Mucosa of stomach (tissue), 1 donor: ENCODE measurements at regions not wholly inside any gene's neighbourhood (a gene's known extent, or its start where the extent isn't known, plus 50 kb on each side); places are given as distances from the start of the nearest gene placed in this dataset.

ENCODE experiments used
- H3K27me3 ChIP-seq: one replicate; pipeline ENCODE4 v1.7.0; 2013; ENCODE audit warnings: mild to moderate bottlenecking, low read length; ENCODE audit not compliant: control insufficient read depth, insufficient read depth
- H3K36me3 ChIP-seq: one replicate; pipeline ENCODE4 v1.7.0; 2013; ENCODE audit warnings: low read length; ENCODE audit not compliant: control insufficient read depth, insufficient read depth
- H3K4me1 ChIP-seq: one replicate; pipeline ENCODE4 v1.7.0; 2013; ENCODE audit warnings: mild to moderate bottlenecking, low read length; ENCODE audit not compliant: control insufficient read depth, insufficient read depth
- H3K4me3 ChIP-seq: one replicate; pipeline ENCODE4 v1.7.0; 2013; ENCODE audit warnings: low read length
- H3K9ac ChIP-seq: one replicate; pipeline ENCODE4 v1.7.0; 2013; ENCODE audit warnings: mild to moderate bottlenecking, low read length, moderate library complexity
- H3K9me3 ChIP-seq: one replicate; pipeline ENCODE4 v1.7.0; 2013; ENCODE audit warnings: mild to moderate bottlenecking, low read length, moderate library complexity; ENCODE audit not compliant: control insufficient read depth
- donor health status: Pancreatic carcinoma.

- Histone ChIP-seq H3K9ac (no peak overlapping the region), H3K27me3 (no peaks in the 10 kb centered on the region), H3K36me3 (no peaks in the 10 kb centered on the region), H3K9me3 (no peaks in the 10 kb centered on the region), H3K4me1 (peaks cover 2% of the 10 kb centered on the region), H3K4me3 (no peak overlapping the region)
Measured at GRCh38 chr14:55841625-55842024, 261.6 kb downstream of the KTN1 start.

GRCh38 chr14:55843718-55844403, 263.9 kb downstream of the KTN1 start:
- Histone ChIP-seq H3K9ac (no peak overlapping the region), H3K9me3 (no peaks in the 10 kb centered on the region)

DNA sequence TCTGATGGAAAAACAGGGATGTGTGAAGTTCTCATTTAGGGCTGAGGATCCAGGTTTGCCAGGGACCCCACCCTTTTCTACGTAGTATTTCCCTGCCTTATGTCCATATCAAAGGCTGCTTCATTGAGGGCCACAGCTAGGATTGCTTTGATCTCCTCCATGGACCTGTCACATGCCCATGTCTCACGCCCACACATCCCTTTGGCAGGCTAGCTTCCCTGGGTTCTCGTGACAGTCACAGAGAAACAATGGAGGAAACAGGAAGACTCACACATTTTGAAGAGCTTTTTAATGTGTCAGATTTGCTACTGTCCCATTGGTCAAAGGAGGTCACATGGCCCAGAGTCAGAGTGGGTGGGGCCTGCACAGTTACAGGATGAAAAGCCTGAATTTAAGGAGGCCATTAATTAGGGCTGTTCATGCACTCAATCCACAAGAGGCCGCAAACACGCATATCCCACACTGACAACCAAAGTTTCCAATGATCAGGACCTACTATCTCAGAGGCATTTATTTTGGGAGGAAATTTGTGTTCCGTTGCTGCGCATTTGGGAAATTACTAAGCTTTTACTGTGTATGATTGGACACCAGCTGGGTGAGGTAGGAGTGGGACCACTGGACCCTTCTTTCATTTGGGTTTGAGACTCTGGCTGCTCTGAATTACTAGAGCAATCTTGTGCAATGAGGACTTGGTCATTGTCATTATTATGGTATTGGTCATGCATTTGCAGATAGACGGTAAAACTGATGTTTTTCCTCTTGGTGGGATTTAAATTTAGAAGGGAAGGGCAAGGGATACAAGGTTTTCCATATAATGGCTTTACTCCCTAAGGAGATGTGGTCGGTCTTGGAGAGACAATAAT, 266.2 kb downstream of the KTN1 start:
- Histone ChIP-seq H3K9me3 (no peaks in the 10 kb centered on the region), H3K36me3 (no peaks in the 10 kb centered on the region), H3K4me3 (no peak overlapping the region), H3K4me1 (peaks cover 9% of the 10 kb centered on the region), H3K27me3 (no peaks in the 10 kb centered on the region), H3K9ac (no peak overlapping the region)

More at GRCh38 chr14:55843718-55844403, 263.9 kb downstream of the KTN1 start:
- Histone ChIP-seq H3K4me3 (no peak overlapping the region), H3K36me3 (no peaks in the 10 kb centered on the region), H3K4me1 (no peaks in the 10 kb centered on the region), H3K27me3 (no peaks in the 10 kb centered on the region)

DNA sequence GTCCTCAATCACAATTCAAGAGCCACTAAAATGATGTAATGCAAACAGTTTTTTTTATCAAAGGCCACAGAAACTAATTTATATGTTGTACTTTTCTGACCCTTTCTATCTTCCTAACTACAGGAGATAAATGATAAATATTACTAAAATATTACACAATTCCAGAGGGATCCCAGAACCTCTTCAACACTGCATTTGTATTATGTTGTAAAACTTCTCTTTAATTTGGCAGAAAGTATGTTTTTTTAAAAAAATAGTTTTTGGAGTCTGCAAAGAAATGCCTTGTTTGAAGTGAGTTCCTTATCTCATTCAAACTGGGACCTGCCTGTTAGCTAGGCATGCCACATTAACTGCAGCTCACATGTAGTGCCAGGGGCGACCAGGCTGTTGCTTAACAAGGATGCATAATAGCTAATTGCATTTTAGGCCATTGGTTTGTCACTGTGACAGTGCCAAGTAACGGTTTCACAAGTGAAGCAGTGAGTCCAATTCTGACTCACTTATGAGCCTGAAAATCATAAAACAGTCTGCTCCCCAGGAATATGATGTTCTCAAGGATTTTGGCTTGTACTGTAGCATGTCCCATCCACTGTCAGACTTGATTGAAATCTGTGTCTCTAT, 266.9 kb downstream of the KTN1 start:
- H3K9me3 ChIP-seq = no peaks in the 10 kb centered on the region
- H3K27me3 ChIP-seq = no peaks in the 10 kb centered on the region
- no peak overlapping the region for H3K9ac ChIP-seq
- H3K4me1 ChIP-seq = peaks cover 13% of the 10 kb centered on the region
- no peak overlapping the region for H3K4me3 ChIP-seq
- H3K36me3 ChIP-seq = no peaks in the 10 kb centered on the region

DNA sequence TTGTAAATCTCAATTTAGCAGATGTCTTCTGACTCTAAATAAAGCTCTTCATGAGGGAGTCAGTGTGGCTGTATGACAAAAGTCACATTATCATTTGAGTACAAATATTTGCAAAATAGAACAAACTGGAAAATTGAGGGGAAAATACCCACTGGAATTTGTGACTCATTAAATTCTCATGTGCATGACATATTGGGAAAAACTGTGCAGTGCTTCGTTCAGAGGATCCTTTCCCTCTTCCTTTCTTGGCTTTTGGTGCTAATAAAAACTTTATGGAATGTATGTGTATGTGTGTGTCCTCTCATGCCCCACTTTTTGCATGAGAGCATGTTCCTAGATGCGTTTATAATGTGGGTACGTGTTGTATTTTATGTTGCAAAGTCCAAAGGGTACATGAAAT, 267.8 kb downstream of the KTN1 start:
- Histone ChIP-seq H3K27me3 (no peaks in the 10 kb centered on the region), H3K9ac (no peak overlapping the region), H3K9me3 (no peaks in the 10 kb centered on the region), H3K36me3 (no peaks in the 10 kb centered on the region), H3K4me3 (no peak overlapping the region), H3K4me1 (peaks cover 13% of the 10 kb centered on the region)

DNA sequence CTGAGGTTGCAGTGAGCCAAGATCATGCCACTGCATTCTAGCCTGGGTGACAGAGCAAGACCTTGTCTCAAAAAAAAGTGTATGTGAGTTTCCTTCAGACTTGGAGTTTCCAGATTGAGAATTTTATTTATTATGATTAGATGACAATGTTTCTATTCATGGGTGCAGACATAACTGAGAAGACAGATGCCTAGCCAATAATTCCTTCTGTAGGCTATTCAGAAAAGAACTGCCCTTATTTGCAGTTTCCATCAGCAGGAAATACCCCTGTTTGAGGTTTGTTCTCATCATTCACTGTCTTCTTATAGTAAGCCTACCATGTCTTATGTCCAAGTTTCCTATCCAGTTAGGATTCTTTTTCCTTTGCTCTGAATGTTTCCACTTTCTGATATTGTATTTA, 269.0 kb downstream of the KTN1 start:
- no peaks in the 10 kb centered on the region for H3K9me3 ChIP-seq
- H3K4me1 ChIP-seq = peaks cover 13% of the 10 kb centered on the region
- H3K36me3 ChIP-seq = no peaks in the 10 kb centered on the region
- H3K27me3 ChIP-seq = no peaks in the 10 kb centered on the region
- no peak overlapping the region for H3K4me3 ChIP-seq
- no peak overlapping the region for H3K9ac ChIP-seq

DNA sequence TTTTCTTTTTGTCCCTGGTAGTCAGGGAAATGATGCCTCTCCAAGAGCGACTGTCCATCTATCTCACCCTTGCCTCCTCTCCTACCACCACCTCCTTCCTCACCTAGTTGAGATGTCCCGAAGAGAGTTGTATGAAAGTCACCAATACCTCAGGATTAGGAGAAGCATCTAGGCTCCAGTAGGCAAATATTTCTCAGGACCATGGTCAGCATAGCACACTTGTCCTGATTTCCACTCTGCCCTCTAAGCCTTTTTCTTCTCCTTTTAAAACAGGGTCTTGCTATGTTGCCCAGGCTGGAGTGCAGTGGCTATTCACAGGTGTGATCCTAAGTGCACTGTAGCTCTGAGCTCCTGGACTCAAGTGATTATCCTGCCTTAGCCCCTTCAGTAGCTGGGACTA, 268.4 kb upstream of the PELI2 start:
- Histone ChIP-seq H3K4me1 (peaks cover 13% of the 10 kb centered on the region), H3K36me3 (no peaks in the 10 kb centered on the region), H3K27me3 (no peaks in the 10 kb centered on the region), H3K9ac (no peak overlapping the region), H3K4me3 (no peak overlapping the region), H3K9me3 (no peaks in the 10 kb centered on the region)

DNA sequence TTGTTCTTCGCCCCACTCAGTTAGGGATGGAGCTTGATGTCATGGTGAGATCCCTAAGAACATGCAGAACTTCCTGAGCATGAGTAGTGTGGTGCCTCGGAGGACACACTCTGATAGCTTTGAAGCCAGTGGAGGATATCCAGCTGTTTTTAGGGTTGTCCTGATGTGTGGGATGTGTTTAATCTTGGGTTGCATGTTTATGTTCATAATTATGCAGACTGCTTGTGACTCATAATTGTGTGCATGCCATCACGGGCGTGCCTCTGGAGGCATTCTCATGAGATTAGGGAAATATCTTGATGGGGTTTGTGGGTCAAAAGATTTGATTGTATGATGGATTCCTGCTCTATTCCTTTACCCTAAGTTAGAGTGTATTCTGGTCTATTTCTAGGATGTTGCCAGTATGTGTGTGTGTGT, 267.4 kb upstream of the PELI2 start:
- peaks cover 13% of the 10 kb centered on the region for H3K4me1 ChIP-seq
- H3K27me3 ChIP-seq = no peaks in the 10 kb centered on the region
- H3K4me3 ChIP-seq = no peak overlapping the region
- no peaks in the 10 kb centered on the region for H3K9me3 ChIP-seq
- H3K36me3 ChIP-seq = no peaks in the 10 kb centered on the region
- no peak overlapping the region for H3K9ac ChIP-seq

GRCh38 chr14:55851301-55851700, 266.9 kb upstream of the PELI2 start:
- Histone ChIP-seq H3K9me3 (no peaks in the 10 kb centered on the region), H3K4me3 (no peak overlapping the region), H3K4me1 (peaks cover 13% of the 10 kb centered on the region), H3K9ac (no peak overlapping the region), H3K36me3 (no peaks in the 10 kb centered on the region), H3K27me3 (no peaks in the 10 kb centered on the region)

GRCh38 chr14:55851961-55852360, 266.2 kb upstream of the PELI2 start:
- H3K36me3 ChIP-seq = no peaks in the 10 kb centered on the region
- H3K9ac ChIP-seq = no peak overlapping the region
- H3K9me3 ChIP-seq = no peaks in the 10 kb centered on the region
- H3K4me3 ChIP-seq = no peak overlapping the region
- H3K4me1 ChIP-seq = peaks cover 13% of the 10 kb centered on the region
- H3K27me3 ChIP-seq = no peaks in the 10 kb centered on the region

- Histone ChIP-seq H3K9ac (no peak overlapping the region), H3K4me1 (peaks cover 8% of the 10 kb centered on the region), H3K27me3 (no peaks in the 10 kb centered on the region), H3K36me3 (no peaks in the 10 kb centered on the region), H3K9me3 (no peaks in the 10 kb centered on the region), H3K4me3 (no peak overlapping the region)
Measured at GRCh38 chr14:55855751-55856150, 262.5 kb upstream of the PELI2 start.

GRCh38 chr14:55858604-55859003, 259.6 kb upstream of the PELI2 start:
- Histone ChIP-seq H3K27me3 (no peaks in the 10 kb centered on the region), H3K4me3 (no peak overlapping the region), H3K9me3 (no peaks in the 10 kb centered on the region), H3K36me3 (no peaks in the 10 kb centered on the region), H3K4me1 (no peaks in the 10 kb centered on the region), H3K9ac (no peak overlapping the region)
